ENCODE measurements at regions not wholly inside any gene's neighbourhood (a gene's known extent, or its start where the extent isn't known, plus 50 kb on each side); places are given as distances from the start of the nearest gene placed in this dataset.

GRCh38 chr2:53569957-53570727, 197.5 kb upstream of the CHAC2 start:
- H3K36me3 ChIP-seq = no peaks in the 10 kb centered on the region
- TF ChIP-seq POLR2A (IDR thresholded peaks at IDR 0.05) (no peak), CTCF (IDR thresholded peaks at IDR 0.05) (no peak)
- no peak overlapping the region for H3K27ac ChIP-seq
- H3K4me1 ChIP-seq = no peaks in the 10 kb centered on the region
- DNase-seq = no peak
- H3K27me3 ChIP-seq = no peaks in the 10 kb centered on the region
- H3K4me3 ChIP-seq = no peak overlapping the region
- H3K9me3 ChIP-seq = no peaks in the 10 kb centered on the region

GRCh38 chr2:53568469-53568868, 199.1 kb upstream of the CHAC2 start:
- Histone ChIP-seq H3K27ac (no peak overlapping the region), H3K36me3 (no peaks in the 10 kb centered on the region), H3K9me3 (no peaks in the 10 kb centered on the region), H3K4me1 (no peaks in the 10 kb centered on the region), H3K27me3 (no peaks in the 10 kb centered on the region), H3K4me3 (no peak overlapping the region)
- DNase-seq = no peak
- no peak for TF ChIP-seq CTCF (IDR thresholded peaks at IDR 0.05)

- Histone ChIP-seq H3K4me3 (no peak overlapping the region), H3K9me3 (no peaks in the 10 kb centered on the region), H3K27me3 (no peaks in the 10 kb centered on the region), H3K27ac (no peak overlapping the region), H3K36me3 (no peaks in the 10 kb centered on the region), H3K4me1 (no peaks in the 10 kb centered on the region)
- DNase-seq = no peak
- no peak for TF ChIP-seq POLR2A (IDR thresholded peaks at IDR 0.05)
- TF ChIP-seq CTCF (IDR thresholded peaks at IDR 0.05) = no peak
Observed at GRCh38 chr2:53567073-53567472, 200.5 kb upstream of the CHAC2 start.

- no peak overlapping the region for H3K4me3 ChIP-seq
- TF ChIP-seq POLR2A (IDR thresholded peaks at IDR 0.05) (no peak), CTCF (IDR thresholded peaks at IDR 0.05) (no peak)
- H3K27me3 ChIP-seq = no peaks in the 10 kb centered on the region
- H3K36me3 ChIP-seq = no peaks in the 10 kb centered on the region
- no peaks in the 10 kb centered on the region for H3K4me1 ChIP-seq
- H3K9me3 ChIP-seq = no peaks in the 10 kb centered on the region
- H3K27ac ChIP-seq = no peak overlapping the region
- no peak for DNase-seq
Observed at GRCh38 chr2:53562407-53562806, 205.2 kb upstream of the CHAC2 start.

- TF ChIP-seq CTCF (IDR thresholded peaks at IDR 0.05) (no peak), POLR2A (IDR thresholded peaks at IDR 0.05) (no peak)
- Histone ChIP-seq H3K9me3 (no peaks in the 10 kb centered on the region), H3K36me3 (no peaks in the 10 kb centered on the region), H3K4me1 (no peaks in the 10 kb centered on the region), H3K27me3 (no peaks in the 10 kb centered on the region), H3K27ac (no peak overlapping the region), H3K4me3 (no peak overlapping the region)
- no peak for DNase-seq
Observed at GRCh38 chr2:53561155-53561554, 206.4 kb upstream of the CHAC2 start.

All from Peyer's patch (tissue), 4 donors.